Activated CD4-positive, alpha-beta T cell treated with anti-CD3 and anti-CD28 coated beads for 48 hours (primary cell): ENCODE measurements at regions not wholly inside any gene's neighbourhood (a gene's known extent, or its start where the extent isn't known, plus 50 kb on each side); places are given as distances from the start of the nearest gene placed in this dataset.

Source experiments
- DNase-seq: peaks from one replicate; pipeline ENCODE4 v3.0.0-alpha.2; 2020

DNA sequence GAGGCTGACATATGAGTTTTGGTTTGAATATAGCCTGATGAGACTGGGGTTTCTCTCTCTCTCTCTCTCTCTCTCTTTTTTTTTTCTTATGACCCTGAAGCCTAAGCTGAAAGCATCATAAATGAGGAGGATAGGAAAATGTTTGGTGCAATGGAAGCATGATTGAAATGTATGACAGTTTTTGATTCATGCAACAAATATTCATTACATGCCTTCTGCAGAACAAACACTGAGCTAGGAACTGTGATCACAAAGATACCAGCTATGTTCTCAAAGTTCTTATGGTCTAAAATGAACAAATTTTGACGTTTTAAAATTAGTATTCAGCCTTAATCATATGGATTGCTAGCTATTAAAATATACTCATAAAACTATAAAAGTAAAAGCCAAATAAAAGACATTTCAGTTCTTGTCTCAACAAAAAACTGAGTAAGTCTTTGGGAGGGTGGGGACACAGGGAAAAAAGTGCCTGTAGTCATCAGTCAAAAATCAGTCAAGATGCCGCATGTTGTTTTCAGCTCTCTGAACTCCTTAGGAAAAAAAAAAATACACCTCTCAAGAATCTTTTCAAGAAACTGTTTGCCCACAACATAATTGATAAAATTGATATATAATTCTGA is 57.2 kb downstream of the NKX6-1 start:
- DNase-seq: no peak

DNA sequence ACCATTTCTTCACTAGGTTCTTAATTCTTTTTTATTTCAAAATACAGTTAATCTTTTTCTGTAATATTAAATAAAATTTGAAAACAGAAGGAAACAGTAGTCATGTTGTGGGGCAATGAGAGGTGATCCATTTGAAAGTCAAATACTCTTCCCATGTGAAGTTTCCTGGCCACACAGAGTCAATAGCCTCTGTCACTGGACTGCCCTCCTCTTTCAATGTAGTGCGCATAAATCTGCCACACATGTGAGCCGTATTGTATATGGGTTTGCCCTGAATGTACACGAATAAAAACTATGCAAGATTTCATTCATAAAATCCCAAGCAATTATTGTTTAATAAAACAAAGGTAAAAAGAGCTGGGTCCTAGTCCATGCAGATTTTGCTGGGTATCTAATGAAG is 59.1 kb downstream of the NKX6-1 start:
- no peak for DNase-seq

DNA sequence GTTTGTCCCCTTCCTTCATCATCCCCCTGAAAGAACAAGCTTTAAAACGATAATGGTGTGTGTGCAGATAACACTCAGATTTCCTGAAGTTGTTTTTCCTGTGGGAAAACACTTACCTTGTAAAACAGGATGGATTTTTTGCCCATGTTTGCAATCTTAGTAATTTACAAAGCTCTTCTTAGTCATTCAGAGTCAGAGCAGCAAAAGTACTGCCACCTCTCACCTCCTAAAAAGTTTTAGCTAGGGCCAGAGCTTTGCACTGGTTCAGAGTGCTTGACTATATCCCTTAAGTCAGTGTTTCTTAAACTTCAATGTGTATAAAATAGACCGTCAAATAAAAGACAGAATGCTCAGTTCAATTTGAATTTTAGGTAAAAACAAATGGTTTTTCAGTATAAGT is 62.3 kb downstream of the NKX6-1 start:
- DNase-seq: no peak

DNA sequence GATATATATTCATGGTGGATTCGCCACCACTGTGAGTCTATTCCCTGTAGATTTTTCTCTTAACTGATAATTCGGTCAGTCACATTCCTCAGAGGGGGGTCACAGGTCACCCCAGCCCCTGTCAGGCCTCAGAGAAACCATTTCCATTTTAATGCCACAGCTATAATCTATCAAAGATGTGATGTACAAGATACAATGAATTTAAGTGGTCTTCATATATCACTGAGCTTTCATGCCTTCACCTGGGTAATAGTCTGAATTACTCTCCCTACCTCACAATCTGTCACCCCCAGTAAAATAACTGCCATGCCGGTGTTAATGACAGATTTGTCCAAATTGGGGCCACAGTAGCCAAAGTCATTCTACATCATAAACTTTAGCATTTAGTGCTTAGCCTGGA is 64.7 kb downstream of the NKX6-1 start:
- no peak for DNase-seq

DNA sequence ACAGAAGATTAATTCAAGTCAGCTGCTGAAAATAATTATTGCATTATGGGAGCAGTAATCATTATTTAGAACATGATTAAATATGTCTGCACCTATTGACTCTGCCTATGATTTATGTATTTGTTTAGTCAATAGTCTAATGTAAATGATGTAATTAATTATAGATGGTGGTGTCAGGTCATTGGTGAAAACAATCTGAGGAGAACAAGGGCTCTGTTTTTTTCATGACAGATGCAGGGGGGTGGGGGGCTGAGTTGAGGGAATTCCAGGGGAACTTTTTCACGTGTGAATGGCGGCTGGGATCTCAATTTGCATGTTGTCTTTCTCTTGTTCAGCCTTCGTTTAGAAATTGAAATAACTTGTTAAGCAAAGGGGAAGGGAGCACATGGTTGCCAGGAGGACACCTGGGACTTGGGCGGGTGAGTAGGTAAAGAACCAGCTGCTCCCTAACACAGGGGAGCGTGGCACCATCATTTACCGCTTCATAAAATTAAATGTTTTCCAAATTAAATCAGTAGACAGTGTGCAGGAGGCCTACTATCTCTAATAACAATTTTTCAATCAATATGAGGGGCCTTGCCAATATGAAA is 65.4 kb downstream of the NKX6-1 start:
- DNase-seq: no peak

DNA sequence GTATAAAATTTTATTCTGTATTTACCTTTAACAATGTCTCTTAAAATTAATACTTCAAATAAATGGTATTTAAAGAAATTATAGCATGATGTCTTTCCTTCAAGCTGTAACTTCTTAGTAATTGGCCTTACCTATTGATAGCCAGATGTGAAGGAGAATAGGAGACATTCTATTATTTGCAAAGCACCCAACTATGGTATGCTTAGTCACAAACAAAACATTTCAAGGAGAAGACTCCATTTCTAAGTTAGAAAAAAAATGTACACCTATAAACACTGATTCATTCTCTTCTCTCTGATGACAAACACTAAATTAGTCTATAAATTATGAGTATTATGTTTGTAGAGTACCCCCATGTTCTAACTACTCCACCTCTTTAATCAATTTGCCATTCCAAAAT is 66.4 kb downstream of the NKX6-1 start:
- no peak for DNase-seq

DNA sequence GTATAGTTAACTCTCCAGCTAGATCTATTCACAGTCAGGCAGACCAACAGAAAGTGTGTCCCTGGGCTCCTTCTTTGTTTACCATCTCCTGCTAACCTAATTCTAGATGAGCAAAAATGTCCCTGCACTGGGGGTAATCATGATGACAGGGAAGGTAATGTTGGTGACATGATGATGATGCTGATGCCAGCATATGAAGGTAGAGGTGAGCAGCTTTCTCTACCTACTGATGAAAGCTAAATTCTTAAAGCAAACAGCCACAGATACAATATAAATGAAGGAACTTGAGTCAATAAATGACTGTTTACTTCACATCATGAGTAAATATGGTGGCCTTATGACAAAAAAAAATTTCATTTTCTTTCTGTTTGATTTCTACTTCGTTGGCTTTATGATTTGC is 78.5 kb downstream of the NKX6-1 start:
- DNase-seq: no peak

DNA sequence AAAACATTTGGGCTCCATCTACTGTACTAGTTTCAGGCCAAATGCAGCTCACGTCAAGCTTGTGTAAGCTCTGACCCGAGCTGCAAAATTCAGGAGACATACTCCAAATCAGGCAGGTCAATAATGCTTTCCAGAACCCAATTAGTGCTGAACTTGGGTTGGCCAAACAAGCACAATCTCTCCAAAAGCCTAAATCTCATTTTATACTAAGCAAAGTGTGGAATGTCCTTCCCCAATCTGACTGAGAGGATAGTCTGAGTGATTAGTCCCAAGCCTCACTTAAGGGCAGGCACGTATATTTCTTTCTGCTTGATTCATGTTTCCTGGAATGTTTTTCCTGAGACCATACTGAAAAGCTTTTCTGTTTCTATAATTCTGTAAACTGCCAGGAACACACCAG is 79.9 kb downstream of the NKX6-1 start:
- no peak for DNase-seq

DNA sequence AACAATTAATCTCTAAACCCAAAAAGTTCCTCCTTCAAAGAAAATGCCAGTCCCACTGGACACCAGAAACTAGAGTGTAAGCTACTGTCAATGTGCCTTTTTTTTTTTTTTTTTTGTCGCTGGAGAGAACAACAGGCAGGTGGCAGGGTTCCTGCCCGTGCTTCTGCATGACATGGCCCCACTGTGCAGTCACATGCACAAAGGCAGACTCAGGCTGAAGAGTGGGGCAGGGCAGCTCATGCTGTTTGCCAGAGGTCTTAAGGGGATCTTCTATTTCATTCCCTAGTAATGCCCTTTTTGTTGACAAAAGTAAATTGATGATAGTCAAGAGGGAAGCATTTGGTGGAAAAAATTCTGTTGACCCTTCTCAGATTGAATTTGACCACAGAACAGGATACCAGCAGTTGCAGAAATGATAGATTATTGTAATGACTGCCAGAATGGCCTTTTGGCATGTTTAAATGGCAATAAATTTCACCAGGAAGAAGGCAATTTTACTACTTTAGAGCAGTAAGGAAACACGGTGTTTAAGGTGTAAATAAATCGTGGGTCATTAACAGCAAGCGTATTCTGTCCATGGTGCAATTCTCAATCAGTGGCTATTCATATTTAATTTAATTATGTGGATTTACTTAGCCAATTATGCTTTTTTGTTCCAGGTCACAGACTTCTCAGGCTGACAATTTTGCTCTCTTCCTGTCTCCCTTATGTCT is 80.9 kb downstream of the NKX6-1 start:
- no peak for DNase-seq

DNA sequence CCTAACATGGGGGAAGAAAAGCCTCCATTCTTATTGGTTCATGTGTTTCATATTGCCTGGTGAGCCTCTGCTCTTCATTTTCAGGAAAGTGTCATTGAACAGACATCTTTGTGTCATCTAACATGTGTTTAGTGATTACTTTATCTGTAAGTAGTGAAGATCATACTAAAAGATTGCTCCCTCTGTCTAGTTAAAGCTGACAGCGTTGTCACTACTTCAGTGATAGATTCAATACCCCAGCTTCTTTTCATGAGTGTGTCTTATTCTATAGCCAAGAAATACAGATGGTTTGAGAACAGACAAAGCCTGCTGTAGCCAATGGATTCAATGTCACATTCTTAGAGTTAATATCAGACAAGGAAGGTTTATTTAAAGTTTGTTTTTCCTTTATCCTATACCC is 85.1 kb downstream of the NKX6-1 start:
- DNase-seq: no peak

DNA sequence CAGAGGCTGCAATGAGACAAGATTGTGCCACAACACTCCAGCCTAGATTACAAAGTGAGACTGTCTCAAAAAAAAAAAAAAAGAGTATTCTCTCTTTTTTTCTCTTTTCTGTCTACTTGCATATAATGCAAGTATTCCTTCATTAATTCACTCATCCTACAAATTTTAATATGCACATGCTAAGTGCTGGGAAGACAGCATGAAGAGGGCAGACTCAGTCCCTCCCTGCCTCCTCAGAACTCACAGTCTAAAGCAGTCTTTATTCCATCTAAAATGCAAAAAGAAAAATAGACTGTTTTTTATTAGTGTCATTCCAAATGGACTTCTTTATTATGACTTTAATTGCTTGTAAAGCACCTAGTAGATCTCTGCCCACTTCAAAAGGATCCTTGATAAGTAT is 85.6 kb downstream of the NKX6-1 start:
- DNase-seq: no peak

DNA sequence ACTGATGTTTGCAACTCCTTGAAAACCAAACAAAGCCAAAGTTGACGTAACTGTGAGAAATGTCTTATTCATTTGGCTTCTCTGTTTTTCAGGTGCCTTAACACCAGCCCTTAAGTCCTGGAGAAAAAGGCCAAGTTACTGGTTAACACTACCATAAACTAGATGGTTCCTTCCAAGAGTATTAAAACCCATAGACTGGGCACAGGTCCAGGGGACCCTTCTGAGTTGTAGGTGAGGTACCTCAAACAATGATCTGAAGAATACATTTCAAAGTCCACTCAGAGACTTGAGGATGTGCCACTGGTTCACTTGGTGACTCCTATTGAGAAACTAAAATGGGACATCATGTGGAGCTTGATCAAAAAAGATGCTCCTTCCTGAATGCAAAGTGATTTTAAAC is 87.0 kb downstream of the NKX6-1 start:
- no peak for DNase-seq

DNA sequence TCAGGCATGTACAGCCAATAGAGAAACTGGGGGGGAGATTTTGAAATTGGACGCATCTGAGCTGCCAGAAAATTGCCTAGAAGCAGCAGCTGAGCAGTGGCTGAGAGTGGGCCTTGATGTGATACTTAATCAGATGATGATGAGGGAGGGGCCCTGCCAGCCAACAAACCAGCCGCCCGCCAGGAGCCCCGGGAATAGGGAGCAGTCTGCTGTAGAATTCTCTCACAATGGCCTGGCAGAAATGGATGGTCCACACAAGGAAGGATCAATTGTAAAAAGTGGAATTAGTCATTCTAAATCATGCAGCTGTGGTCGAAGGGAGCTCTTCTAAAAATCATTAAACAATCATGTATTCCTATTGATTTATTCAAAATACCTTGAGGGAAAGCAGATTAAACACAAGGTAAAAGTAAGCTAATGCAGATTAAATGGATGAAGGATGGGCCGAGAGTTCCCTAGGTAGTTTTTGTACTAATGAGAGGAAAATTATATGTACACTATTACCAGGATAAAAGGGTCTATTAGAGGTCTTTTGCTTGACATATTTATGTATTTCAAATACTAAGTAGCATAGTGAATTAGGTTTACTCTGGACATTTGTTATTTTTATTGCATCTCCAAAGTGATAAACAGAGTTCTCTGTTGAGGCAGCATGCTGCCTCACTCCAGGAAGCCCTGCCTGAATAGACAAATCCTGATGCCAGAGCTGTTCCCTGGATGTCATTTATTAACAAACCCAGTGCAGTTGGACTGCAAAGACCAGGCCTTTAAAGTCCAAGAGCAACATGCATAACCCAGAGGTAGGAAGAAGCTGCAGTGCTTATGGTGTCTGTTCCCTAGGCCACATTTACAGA is 91.3 kb downstream of the NKX6-1 start:
- no peak for DNase-seq

DNA sequence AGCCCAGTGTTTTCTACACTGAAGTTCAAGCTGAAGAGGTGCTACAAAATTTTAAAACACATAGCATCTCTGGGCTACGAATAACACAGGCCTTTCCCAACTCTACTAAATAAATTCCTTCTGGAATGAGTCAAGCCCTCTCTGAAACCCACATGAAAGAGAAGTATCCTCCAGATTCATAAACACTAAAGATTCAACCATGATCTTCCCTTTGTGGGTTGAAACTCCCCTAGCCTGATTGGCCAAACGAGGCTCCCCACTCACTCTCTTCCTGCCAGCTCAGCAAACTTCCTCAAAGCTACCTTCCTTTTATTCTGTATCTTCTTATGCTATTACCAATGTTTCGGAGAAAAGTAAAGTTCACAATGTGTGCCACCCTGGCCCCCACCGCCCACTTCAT is 95.4 kb downstream of the NKX6-1 start:
- no peak for DNase-seq

DNA sequence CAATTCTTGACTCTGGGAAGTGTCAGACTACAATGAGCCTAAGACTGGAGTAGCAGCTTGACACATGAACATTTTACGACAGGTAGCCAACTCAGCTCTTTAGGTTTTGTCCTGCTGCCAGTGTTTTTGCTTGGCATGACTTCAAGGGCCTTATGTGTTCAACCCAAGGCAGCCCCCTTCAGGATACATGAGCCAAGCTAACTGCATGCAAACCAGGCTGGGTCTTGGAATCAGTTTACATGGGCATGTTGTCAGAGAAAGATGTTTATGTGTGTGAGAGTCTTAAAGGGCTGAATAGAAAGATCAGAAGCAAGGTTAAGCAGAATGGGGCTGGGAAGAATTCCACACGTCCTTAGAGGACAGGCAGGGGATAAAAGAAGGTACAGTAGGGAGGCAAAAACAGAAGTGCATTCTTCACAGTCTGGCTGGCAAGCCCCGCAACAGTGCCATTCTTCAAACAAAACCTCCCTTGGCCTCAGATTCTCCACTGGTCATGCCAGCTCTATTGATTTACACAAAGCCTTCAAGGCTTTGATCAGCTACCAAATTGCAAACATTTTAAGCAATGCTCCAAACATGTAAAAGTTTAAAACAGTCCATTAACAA is 97.3 kb downstream of the NKX6-1 start:
- DNase-seq: no peak

DNA sequence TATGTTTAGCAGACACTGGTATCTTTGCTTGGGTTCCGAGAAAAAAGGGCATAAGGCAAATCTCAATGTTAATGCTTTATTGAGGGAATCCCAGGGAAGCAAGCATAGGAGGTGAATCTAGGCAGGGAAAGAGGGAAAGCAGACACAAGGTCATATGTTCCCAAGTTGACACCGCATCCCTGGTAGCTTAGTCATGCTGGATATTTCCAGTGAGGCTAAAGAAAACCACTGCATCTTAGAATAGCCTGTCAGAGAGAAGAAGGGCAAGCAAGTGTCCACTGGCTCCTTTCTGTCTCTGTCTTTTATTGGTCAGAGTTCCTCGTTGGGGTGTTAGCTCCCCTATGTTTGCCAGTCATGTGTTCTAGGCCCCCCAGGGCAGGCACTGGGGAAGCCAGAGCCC is 104.7 kb downstream of the NKX6-1 start:
- no peak for DNase-seq

DNA sequence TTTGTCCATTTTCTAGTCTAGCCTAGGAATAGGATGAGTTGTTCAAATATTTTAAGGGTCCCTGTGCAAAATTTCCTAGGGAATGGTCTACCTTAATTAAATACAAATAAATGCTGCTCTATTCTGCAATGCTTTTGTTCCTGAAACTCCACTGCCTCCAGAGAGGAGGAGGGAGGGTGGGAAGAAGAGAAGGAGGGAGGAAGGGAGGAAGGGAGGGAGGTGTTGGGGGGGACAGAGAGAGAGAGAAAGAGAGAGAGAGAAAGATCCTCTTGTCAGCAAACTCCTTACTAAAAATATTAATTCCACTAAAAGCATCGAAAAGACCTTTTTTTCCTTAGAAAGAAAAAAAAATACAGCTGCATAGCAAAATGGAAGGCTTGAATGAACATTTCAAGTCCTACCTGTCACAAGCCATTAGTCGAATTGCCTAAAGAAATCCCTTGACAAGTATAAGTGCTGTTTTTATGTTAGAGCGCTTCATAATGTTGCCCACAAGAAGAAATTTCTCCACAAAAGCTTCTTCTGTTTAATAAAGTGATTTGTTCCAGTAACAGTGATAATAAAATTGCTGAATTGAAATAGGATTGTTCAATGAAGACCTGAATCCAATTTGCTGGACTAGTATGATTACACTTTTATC is 106.0 kb downstream of the NKX6-1 start:
- no peak for DNase-seq

DNA sequence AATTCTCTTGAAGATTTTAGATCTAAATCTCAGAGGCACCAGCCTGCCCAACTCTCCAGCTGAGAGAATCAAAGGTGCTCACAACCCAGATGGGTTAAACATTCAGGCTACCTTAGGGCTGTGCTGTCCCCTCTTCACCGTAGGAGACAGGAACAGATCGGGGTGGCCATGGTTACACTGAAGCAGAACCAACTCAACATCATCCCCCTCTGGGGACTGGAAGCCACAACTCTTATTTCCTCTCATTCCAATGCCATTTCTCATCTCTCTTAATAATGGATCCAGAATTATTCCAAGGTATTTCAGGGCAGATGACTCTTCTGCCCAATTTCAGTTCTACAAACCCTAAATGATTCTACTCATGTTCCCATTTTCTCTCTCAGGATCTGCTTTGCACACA is 109.7 kb downstream of the NKX6-1 start:
- no peak for DNase-seq

DNA sequence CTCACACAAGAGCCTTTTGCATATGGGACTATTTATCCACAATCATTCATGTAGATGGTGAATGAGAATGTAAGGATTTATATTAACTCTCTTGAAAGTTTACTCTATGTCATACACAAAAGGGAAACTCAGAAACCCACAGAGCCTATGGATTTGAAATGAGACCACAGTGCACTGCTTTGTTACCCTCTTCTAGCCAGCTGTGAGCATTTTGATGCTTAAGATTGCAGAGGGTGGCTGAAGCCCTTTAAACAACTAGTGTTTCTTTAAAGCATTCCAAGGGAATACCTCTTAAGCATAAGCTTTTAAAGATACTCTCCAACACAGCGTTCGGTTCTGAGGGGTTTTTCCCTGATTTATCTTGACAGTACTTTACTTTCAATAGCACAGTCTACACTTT is 113.9 kb downstream of the NKX6-1 start:
- no peak for DNase-seq

DNA sequence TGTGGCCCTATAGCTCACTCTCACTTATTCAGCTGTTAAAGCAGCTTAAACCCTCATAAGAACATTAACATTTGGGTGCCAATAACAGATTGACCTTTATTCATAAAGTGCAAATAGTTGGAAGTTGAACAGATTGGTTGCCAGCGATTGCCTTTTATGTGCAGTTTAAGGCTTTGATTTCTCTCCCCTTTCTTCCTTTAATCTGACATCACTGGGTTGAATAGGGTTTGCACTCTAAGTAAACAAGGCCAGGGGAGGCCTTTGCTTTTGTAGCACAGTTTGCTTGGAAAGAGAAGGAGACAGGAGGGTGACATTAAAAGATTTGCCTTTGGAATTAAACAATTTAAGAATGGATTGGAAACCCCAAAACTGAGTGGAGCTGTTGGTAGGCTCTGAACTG is 114.3 kb downstream of the NKX6-1 start:
- no peak for DNase-seq

DNA sequence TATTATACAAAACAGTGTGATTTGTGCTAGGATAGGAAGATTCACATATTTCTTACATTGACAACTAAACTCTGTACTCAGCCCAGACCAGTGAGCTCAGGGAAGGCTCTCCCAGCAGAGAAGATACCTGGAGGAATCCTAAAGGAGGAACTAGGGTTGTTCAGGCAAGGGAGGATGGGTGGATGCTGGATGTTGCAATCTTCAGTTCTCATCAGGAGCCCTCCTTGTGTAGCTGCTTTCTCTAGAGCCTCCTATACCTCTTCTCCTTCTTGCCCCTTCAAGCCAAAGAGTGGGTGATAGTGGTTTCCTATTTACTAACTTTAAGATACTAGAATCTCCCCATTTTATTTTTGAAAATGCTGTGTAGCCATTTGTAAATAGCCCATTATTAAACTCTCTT is 117.3 kb downstream of the NKX6-1 start:
- no peak for DNase-seq

DNA sequence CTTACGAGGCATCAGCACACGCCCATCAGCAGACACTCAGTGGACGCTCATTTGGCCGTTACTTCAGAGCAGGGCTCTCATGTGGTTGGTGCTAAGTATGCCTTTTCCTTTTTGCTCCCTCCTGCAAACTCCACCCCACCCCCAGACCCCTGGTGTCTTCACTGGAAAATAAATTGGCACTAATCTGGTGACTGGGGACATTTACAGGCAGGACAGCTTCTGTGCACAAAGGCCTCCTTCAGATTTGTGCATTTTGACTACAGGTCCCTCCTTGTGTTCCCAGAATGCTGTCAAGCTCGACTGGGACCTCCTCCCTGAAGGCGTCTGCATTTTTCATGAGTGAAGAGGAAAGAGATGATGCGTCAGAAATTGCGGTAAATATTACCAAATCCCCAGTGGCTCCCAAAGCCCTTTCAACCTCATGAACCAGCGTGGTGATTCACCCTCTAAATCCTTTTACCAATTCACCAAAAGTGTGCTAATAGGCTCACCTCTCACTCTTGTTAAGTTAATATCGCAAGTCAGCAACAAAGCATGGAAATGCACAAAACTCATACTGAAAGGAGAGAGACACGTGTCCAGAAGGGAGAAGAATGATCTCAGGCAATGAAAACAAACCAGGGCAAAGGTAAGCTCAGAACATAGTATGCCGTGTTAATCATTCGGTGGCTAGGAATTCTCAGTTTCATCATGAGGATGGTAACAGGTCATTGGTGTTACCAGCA is 119.0 kb downstream of the NKX6-1 start:
- DNase-seq: no peak
